ENCODE measurements at regions not wholly inside any gene's neighbourhood (a gene's known extent, or its start where the extent isn't known, plus 50 kb on each side); places are given as distances from the start of the nearest gene placed in this dataset.

DNA sequence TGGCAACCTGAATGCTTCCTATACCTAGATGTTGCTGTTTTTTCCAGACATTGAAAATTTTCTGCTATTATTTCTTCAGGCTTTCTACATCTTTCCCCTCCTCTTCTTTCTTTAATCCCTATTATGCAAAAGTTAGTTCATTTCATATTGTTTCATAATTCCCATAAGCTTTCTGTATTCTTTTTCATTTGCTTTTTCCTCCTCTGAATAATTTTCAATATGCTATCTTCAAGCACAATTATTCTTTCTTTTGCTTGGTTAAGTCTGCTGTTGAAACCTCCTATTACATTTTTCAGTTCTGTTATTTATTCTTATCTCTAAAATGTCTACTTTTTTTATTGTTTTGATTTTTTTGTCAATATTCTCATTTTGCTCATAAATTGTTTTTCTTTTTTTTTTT, 947.1 kb upstream of the MIR17HG start:
- Histone ChIP-seq H2AK5ac (ENCODE audit: low read depth, low read length) (no peak overlapping the region), H3K9me1 (ENCODE audit: insufficient read depth, low read length) (no peaks in the 10 kb centered on the region), H3K27me3 (ENCODE audit: control insufficient read depth, insufficient read depth, low read length) (no peaks in the 10 kb centered on the region), H4K5ac (ENCODE audit: low read depth, low read length) (no peak overlapping the region), H2BK15ac (ENCODE audit: low read depth, low read length) (no peak overlapping the region), H3K36me3 (ENCODE audit: control insufficient read depth, insufficient read depth, low read length) (no peaks in the 10 kb centered on the region), H2BK120ac (ENCODE audit: low read depth, low read length) (no peak overlapping the region), H2BK20ac (ENCODE audit: low read depth, low read length) (no peak overlapping the region), H3K4me3 (ENCODE audit: insufficient read depth, low read depth, low read length) (no peak overlapping the region), H3K56ac (ENCODE audit: extremely low read depth, insufficient read depth, low read length) (no peak overlapping the region), H3K23ac (ENCODE audit: low read depth, low read length) (no peak overlapping the region), H4K20me1 (ENCODE audit: insufficient read depth, low read length) (no peaks in the 10 kb centered on the region), H3K14ac (replicated peaks; ENCODE audit: low read depth, low read length) (no peak overlapping the region), H3K27ac (ENCODE audit: insufficient read depth, low read length) (no peak overlapping the region), H3K79me1 (ENCODE audit: low read depth in 1 of 2, low read length in 2 of 2) (no peaks in the 10 kb centered on the region), H3K9me3 (ENCODE audit: control insufficient read depth, insufficient read depth, low read length) (no peaks in the 10 kb centered on the region; the same call in 1 of the 2 replicates), H2AK9ac (replicated peaks; ENCODE audit: low read depth, low read length, poor library complexity) (no peak overlapping the region), H2BK5ac (ENCODE audit: low read depth, low read length, poor library complexity, severe bottlenecking) (no peak overlapping the region), H4K8ac (ENCODE audit: low read depth in 2 of 2, low read length in 2 of 2) (no peak overlapping the region), H3K18ac (ENCODE audit: low read depth, low read length) (no peak overlapping the region), H3K4me1 (ENCODE audit: control insufficient read depth, insufficient read depth, low read length) (no peaks in the 10 kb centered on the region), H3K9ac (ENCODE audit: low read depth, low read length) (no peak overlapping the region), H2AFZ (replicated peaks; ENCODE audit: low read length, poor library complexity) (no peak overlapping the region), H3K4me2 (ENCODE audit: low read depth, low read length) (no peak overlapping the region), H4K91ac (ENCODE audit: insufficient read depth, low read depth, low read length) (no peak overlapping the region), H3K4ac (ENCODE audit: low read depth, low read length) (no peak overlapping the region)
- no peak for DNase-seq
- TF ChIP-seq BHLHE40 (IDR thresholded peaks at IDR 0.05; ENCODE audit: low read depth, low read length) = no peak
- TF ChIP-seq CEBPB (IDR thresholded peaks at IDR 0.05; ENCODE audit: low read depth, low read length) = no peak
- TF ChIP-seq, protein P1, sequence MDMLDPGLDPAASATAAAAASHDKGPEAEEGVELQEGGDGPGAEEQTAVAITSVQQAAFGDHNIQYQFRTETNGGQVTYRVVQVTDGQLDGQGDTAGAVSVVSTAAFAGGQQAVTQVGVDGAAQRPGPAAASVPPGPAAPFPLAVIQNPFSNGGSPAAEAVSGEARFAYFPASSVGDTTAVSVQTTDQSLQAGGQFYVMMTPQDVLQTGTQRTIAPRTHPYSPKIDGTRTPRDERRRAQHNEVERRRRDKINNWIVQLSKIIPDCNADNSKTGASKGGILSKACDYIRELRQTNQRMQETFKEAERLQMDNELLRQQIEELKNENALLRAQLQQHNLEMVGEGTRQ (IDR thresholded peaks at IDR 0.05; ENCODE audit: low read depth, low read length) = no peak
- no peak for TF ChIP-seq CHD1 (IDR thresholded peaks at IDR 0.05; ENCODE audit: low read depth, low read length)
- TF ChIP-seq MAFK (IDR thresholded peaks at IDR 0.05; ENCODE audit: low read depth, low read length) = no peak
- TF ChIP-seq RCOR1 (IDR thresholded peaks at IDR 0.05; ENCODE audit: insufficient replicate concordance, low read length) = no peak
- TF ChIP-seq RFX5 (IDR thresholded peaks at IDR 0.05; ENCODE audit: low read depth, low read length) = no peak
- TF ChIP-seq FOS (IDR thresholded peaks at IDR 0.05; ENCODE audit: low read depth, low read length) = no peak
- no peak for TF ChIP-seq MXI1 (IDR thresholded peaks at IDR 0.05; ENCODE audit: borderline replicate concordance, low read depth, low read length)
- no peak for TF ChIP-seq NFE2L2 (IDR thresholded peaks at IDR 0.05; ENCODE audit: low read depth, low read length)
- no peak for TF ChIP-seq MAZ (IDR thresholded peaks at IDR 0.05; ENCODE audit: borderline replicate concordance, low read depth, low read length)
- in situ Hi-C loops (cut with MboI; ENCODE audit: low sequenced_read_pairs) (no loop called here), dilution Hi-C loops (cut with HindIII; ENCODE audit: low sequenced_read_pairs, unreplicated experiment) (no loop called here), intact Hi-C loops (cut with micrococcal nuclease) (no loop called here)
- CTCF ChIA-PET = no interaction called here
- POLR2A ChIA-PET (ENCODE audit: unreplicated experiment) = no interaction called here
- BruUV-seq (replicated peaks) = no TSS peak
- ATAC-seq (ENCODE audit: low read depth) = no peak

All from IMR-90 (cell line).